H1 (cell line): ENCODE measurements at regions not wholly inside any gene's neighbourhood (a gene's known extent, or its start where the extent isn't known, plus 50 kb on each side); places are given as distances from the start of the nearest gene placed in this dataset.

ENCODE experiments used
- CTCF ChIA-PET: fragments of 300-600 bp; sonication (Branson Sonifier 250); formaldehyde crosslinking; loops from one replicate; lab custom pipeline; 2021; ENCODE audit not compliant: partially characterized antibody; lab: Charles Lee
- POLR2A ChIA-PET: fragments of 300-600 bp; sonication (Branson Sonifier 250); formaldehyde crosslinking; loops from one replicate; lab custom pipeline; 2021; ENCODE audit warnings: inconsistent platforms; ENCODE audit not compliant: partially characterized antibody; lab: Charles Lee
- DNase-seq, 2 experiments: peaks; one replicate each; pipeline versions ENCODE4 v3.0.0 to v3.0.0-alpha.2; 2010 to 2022; ENCODE audit warnings: low spot score in 2 of 2, low read depth in 1 of 2, mixed read lengths in 1 of 2
- FAIRE-seq: peaks from 2 replicates; lab custom pipeline; 2011; peaks lifted over from hg19 to GRCh38; lab: Jason Lieb, UNC
- H2AFZ ChIP-seq: 2 replicates; pipeline ENCODE4 v1.8.1; 2012; ENCODE audit warnings: low read length, inconsistent platforms
- H2AK5ac ChIP-seq: 2 replicates; pipeline ENCODE4 v1.6.1; 2013; ENCODE audit warnings: low read depth, low read length
- H2BK120ac ChIP-seq: replicated peaks from 2 replicates; pipeline ENCODE3; 2013; ENCODE audit warnings: low read depth, low read length, inconsistent platforms
- H2BK12ac ChIP-seq: 2 replicates; pipeline ENCODE4 v1.6.1; 2013; ENCODE audit warnings: low read depth, low read length
- H2BK15ac ChIP-seq: 2 replicates; pipeline ENCODE4 v1.6.1; 2013; ENCODE audit warnings: low read length
- H2BK20ac ChIP-seq: 2 replicates; pipeline ENCODE4 v1.6.1; 2013; ENCODE audit warnings: low read length
- H2BK5ac ChIP-seq: 2 replicates; pipeline ENCODE4 v1.6.1; 2013; ENCODE audit warnings: low read depth, low read length
- H3K14ac ChIP-seq: 2 replicates; pipeline ENCODE4 v1.6.1; 2013; ENCODE audit warnings: inconsistent platforms; ENCODE audit not compliant: insufficient read length
- H3K18ac ChIP-seq: 2 replicates; pipeline ENCODE4 v1.6.1; 2013; ENCODE audit warnings: low read length; ENCODE audit errors: extremely low read depth
- H3K23ac ChIP-seq: 2 replicates; pipeline ENCODE4 v1.6.1; 2013; ENCODE audit warnings: inconsistent platforms; ENCODE audit not compliant: insufficient read length
- H3K23me2 ChIP-seq: 2 replicates; pipeline ENCODE4 v1.6.1; 2013; ENCODE audit warnings: low read depth, low read length
- H3K27ac ChIP-seq: 2 replicates; pipeline ENCODE4 v1.6.1; 2011; ENCODE audit warnings: low read depth, low read length, inconsistent platforms
- H3K27me3 ChIP-seq, 4 experiments: replicated peaks in 1 of 4; 1 replicate in 1 of 4; 2 replicates in 3 of 4; pipeline versions ENCODE4 v1.6.1 to v1.8.1; 2011 to 2013; ENCODE audit warnings: low read length in 3 of 4, mild to moderate bottlenecking in 3 of 4, inconsistent platforms in 2 of 4, mixed read lengths in 2 of 4, moderate library complexity in 1 of 4; ENCODE audit not compliant: control insufficient read depth in 3 of 4, insufficient read depth in 3 of 4; ENCODE audit errors: extremely low read depth in 1 of 4
- H3K36me3 ChIP-seq, 4 experiments: 2 replicates each; pipeline versions ENCODE4 v1.6.1 to v1.8.1; 2011 to 2013; ENCODE audit warnings: mild to moderate bottlenecking in 4 of 4, low read length in 3 of 4, moderate library complexity in 2 of 4, control low read depth in 1 of 4, inconsistent platforms in 1 of 4; ENCODE audit not compliant: insufficient read depth in 4 of 4, control insufficient read depth in 2 of 4
- H3K4ac ChIP-seq: replicated peaks from 2 replicates; pipeline ENCODE3; 2013; ENCODE audit warnings: low read length, low read depth, mixed read lengths, inconsistent platforms; ENCODE audit not compliant: insufficient read length
- H3K4me1 ChIP-seq, 4 experiments: replicated peaks in 1 of 4; 1 replicate in 1 of 4; 2 replicates in 3 of 4; pipeline versions ENCODE4 v1.6.1 to v1.8.1; 2011 to 2013; ENCODE audit warnings: low read length in 3 of 4, inconsistent platforms in 2 of 4, mixed read lengths in 1 of 4; ENCODE audit not compliant: insufficient read depth in 4 of 4, control insufficient read depth in 3 of 4
- H3K4me2 ChIP-seq, 2 experiments: 2 replicates each; pipeline versions ENCODE4 v1.6.1 to v1.8.1; 2011 to 2013; ENCODE audit warnings: low read depth in 2 of 2, low read length in 2 of 2, control low read depth in 1 of 2, inconsistent platforms in 1 of 2, mild to moderate bottlenecking in 1 of 2; ENCODE audit not compliant: insufficient read depth in 1 of 2
- H3K4me3 ChIP-seq, 4 experiments: fragments of 200-600, 300-600 bp in 1 of 4; sonication (generic), shearing (Covaris generic), sonication (Bioruptor Twin) in 1 of 4; 2 replicates each; pipeline versions ENCODE4 v1.5.1 to v1.8.1; 2011 to 2016; ENCODE audit warnings: low read length in 4 of 4, low read depth in 3 of 4, control low read depth in 2 of 4, inconsistent platforms in 2 of 4, mild to moderate bottlenecking in 2 of 4, mixed read lengths in 1 of 4, moderate library complexity in 1 of 4; ENCODE audit not compliant: insufficient read depth in 2 of 4; ENCODE audit errors: extremely low read depth in 1 of 4
- H3K56ac ChIP-seq: replicated peaks from 2 replicates; pipeline ENCODE3; 2013; ENCODE audit warnings: low read depth, mild to moderate bottlenecking, mixed read lengths, low read length, inconsistent platforms; ENCODE audit not compliant: insufficient read length
- H3K79me1 ChIP-seq: 2 replicates; pipeline ENCODE4 v1.6.1; 2013; ENCODE audit warnings: low read depth, low read length, control low read depth
- H3K79me2 ChIP-seq, 2 experiments: 2 replicates each; pipeline versions ENCODE4 v1.6.1 to v1.8.1; 2012 to 2013; ENCODE audit warnings: low read length in 2 of 2, mild to moderate bottlenecking in 2 of 2, inconsistent platforms in 1 of 2; ENCODE audit not compliant: insufficient read depth in 2 of 2, control insufficient read depth in 1 of 2
- H3K9ac ChIP-seq, 4 experiments: replicated peaks in 1 of 4; 1 replicate in 1 of 4; 2 replicates in 3 of 4; pipeline versions ENCODE4 v1.6.1 to v1.8.1; 2011 to 2013; ENCODE audit warnings: low read depth in 3 of 4, low read length in 3 of 4, control low read depth in 2 of 4, mild to moderate bottlenecking in 2 of 4, moderate library complexity in 2 of 4, inconsistent platforms in 1 of 4; ENCODE audit errors: extremely low read depth in 1 of 4
- H3K9me3 ChIP-seq, 2 experiments: 2 replicates each; pipeline versions ENCODE4 v1.6.1 to v1.8.1; 2012 to 2013; ENCODE audit warnings: mild to moderate bottlenecking in 2 of 2, moderate library complexity in 2 of 2, control low read depth in 1 of 2, inconsistent platforms in 1 of 2, low read depth in 1 of 2, low read length in 1 of 2, mixed read lengths in 1 of 2; ENCODE audit not compliant: insufficient read depth in 2 of 2
- H4K20me1 ChIP-seq, 2 experiments: replicated peaks in 1 of 2; 2 replicates each; pipeline versions ENCODE3 to v1.8.1; 2011 to 2013; ENCODE audit warnings: inconsistent platforms in 2 of 2, low read length in 2 of 2, mild to moderate bottlenecking in 1 of 2; ENCODE audit not compliant: insufficient read depth in 2 of 2, control insufficient read depth in 1 of 2
- H4K5ac ChIP-seq: 2 replicates; pipeline ENCODE4 v1.6.1; 2013; ENCODE audit warnings: low read length, low read depth, mixed read lengths, inconsistent platforms; ENCODE audit not compliant: insufficient read length
- H4K8ac ChIP-seq: 2 replicates; pipeline ENCODE4 v1.8.0; 2013; ENCODE audit warnings: mild to moderate bottlenecking, moderate library complexity, low read length, inconsistent platforms; ENCODE audit not compliant: insufficient read depth; ENCODE audit errors: extremely low read depth
- H4K91ac ChIP-seq: replicated peaks from 2 replicates; pipeline ENCODE3; 2013; ENCODE audit warnings: low read length, mixed read lengths, inconsistent platforms; ENCODE audit not compliant: insufficient read length
- CEBPB ChIP-seq: IDR thresholded peaks from 2 replicates; pipeline ENCODE4 v1.6.1; 2012; ENCODE audit warnings: low read depth, low read length
- JUND ChIP-seq: IDR thresholded peaks from 2 replicates; pipeline ENCODE4 v1.6.1; 2011; ENCODE audit warnings: mild to moderate bottlenecking, improper control_type of control experiment, low read length
- KDM1A ChIP-seq: fragments of 200-600, 300-600 bp; sonication (generic); IDR thresholded peaks from 2 replicates; pipeline ENCODE4 v1.7.1; 2016; ENCODE audit warnings: mild to moderate bottlenecking, low read length, borderline replicate concordance
- KDM5A ChIP-seq: fragments of 200-600 bp; IDR thresholded peaks from 2 replicates; pipeline ENCODE4 v1.7.1; 2012; ENCODE audit warnings: mild to moderate bottlenecking, low read length, inconsistent platforms, mixed read lengths
- NANOG ChIP-seq: IDR thresholded peaks from 2 replicates; pipeline ENCODE4 v1.6.1; 2011; ENCODE audit warnings: low read length, low read depth, mild to moderate bottlenecking, inconsistent platforms; ENCODE audit not compliant: insufficient read depth, poor library complexity, severe bottlenecking
- POLR2AphosphoS5 ChIP-seq: IDR thresholded peaks from 2 replicates; pipeline ENCODE4 v1.6.1; 2011; ENCODE audit warnings: low read depth, low read length
- SP2 ChIP-seq: IDR thresholded peaks from 2 replicates; pipeline ENCODE4 v1.6.1; 2012; ENCODE audit warnings: mild to moderate bottlenecking, low read length, inconsistent platforms
- SRF ChIP-seq: IDR thresholded peaks from 2 replicates; pipeline ENCODE4 v1.6.1; 2011; ENCODE audit warnings: mild to moderate bottlenecking, low read depth, low read length, moderate library complexity
- SUZ12 ChIP-seq: fragments of 200-600 bp; sonication (generic); IDR thresholded peaks from 2 replicates; pipeline ENCODE4 v1.6.1; 2012; ENCODE audit warnings: mild to moderate bottlenecking, inconsistent platforms, low read length, moderate library complexity, mixed read lengths
- TAF7 ChIP-seq: optimal IDR thresholded peaks from 2 replicates; pipeline ENCODE3; 2011; ENCODE audit warnings: low read depth, mild to moderate bottlenecking, inconsistent platforms, low read length, moderate library complexity, borderline replicate concordance
- TEAD4 ChIP-seq: IDR thresholded peaks from 2 replicates; pipeline ENCODE4 v1.6.1; 2012; ENCODE audit warnings: low read depth, low read length, inconsistent platforms, mixed read lengths
- WGBS, 2 experiments: shearing (Covaris generic) in 1 of 2; methylation state at CpG; one replicate each; pipeline versions ENCODE4 v1.1.6 to v1.1.7; 2013 to 2015; ENCODE audit warnings: low lambda C conversion rate in 2 of 2, mixed read lengths in 2 of 2, inconsistent platforms in 1 of 2, low coverage in 1 of 2, missing lambda C conversion rate in 1 of 2; ENCODE audit not compliant: insufficient replicate concordance in 2 of 2, insufficient coverage in 1 of 2, insufficient read length in 1 of 2; ENCODE audit errors: extremely low coverage in 1 of 2, missing lambda C conversion rate in 1 of 2; 5-methylcytosine and 5-hydroxymethylcytosine counted together

- H3K4me3 ChIP-seq, result no peak overlapping the region
- no peak overlapping the region for H2BK120ac ChIP-seq
- H3K14ac ChIP-seq, result no peak overlapping the region
- no peak overlapping the region for H2AK5ac ChIP-seq
- no peak for FAIRE-seq
- no peak for DNase-seq
- H4K5ac ChIP-seq, result no peak overlapping the region
- no peaks in the 10 kb centered on the region for H3K9me3 ChIP-seq
- no peak overlapping the region for H3K9ac ChIP-seq
- H3K23me2 ChIP-seq, result no peaks in the 10 kb centered on the region
- H2BK20ac ChIP-seq, result no peak overlapping the region
- no peak overlapping the region for H2AFZ ChIP-seq
- H3K36me3 ChIP-seq, result no peaks in the 10 kb centered on the region
- no peak overlapping the region for H2BK12ac ChIP-seq
- H3K79me1 ChIP-seq, result no peaks in the 10 kb centered on the region
- no peak overlapping the region for H3K23ac ChIP-seq
- no peak overlapping the region for H2BK15ac ChIP-seq
- CTCF ChIA-PET, result no interaction called here
- H3K4me1 ChIP-seq, result no peaks in the 10 kb centered on the region
- no peaks in the 10 kb centered on the region for H3K27me3 ChIP-seq
- WGBS, 2 experiments, result 84% methylated on average over 3 of the region's 3 CpGs; no CpG with 5 or more reads in 1 of the 2 experiments
- H3K18ac ChIP-seq, result no peak overlapping the region
- H4K20me1 ChIP-seq, result no peaks in the 10 kb centered on the region
- POLR2A ChIA-PET, result no interaction called here
- H3K4me2 ChIP-seq, result no peak overlapping the region
- H3K4ac ChIP-seq, result no peak overlapping the region
- H4K91ac ChIP-seq, result no peak overlapping the region
- TF ChIP-seq TAF7 (no peak), SUZ12 (no peak), KDM5A (no peak), POLR2AphosphoS5 (no peak), TEAD4 (no peak), KDM1A (no peak), SP2 (no peak), NANOG (no peak), CEBPB (no peak), SRF (no peak), JUND (no peak)
- H4K8ac ChIP-seq, result no peak overlapping the region
- no peaks in the 10 kb centered on the region for H3K79me2 ChIP-seq
- H2BK5ac ChIP-seq, result no peak overlapping the region
- H3K27ac ChIP-seq, result no peak overlapping the region
- no peak overlapping the region for H3K56ac ChIP-seq
These were observed 423.4 kb downstream of the FOXO1 start for GRCh38 chr13:40243047-40243446.
